Esophagus squamous epithelium (tissue), 5 donors: ENCODE measurements at regions not wholly inside any gene's neighbourhood (a gene's known extent, or its start where the extent isn't known, plus 50 kb on each side); places are given as distances from the start of the nearest gene placed in this dataset.

Source experiments
- DNase-seq: peaks from one replicate; lab custom pipeline; 2025; lab: John Stamatoyannopoulos, UW
- H3K27ac ChIP-seq, 4 donors: fragments of 200-600 bp; sonication (generic); one replicate each; pipeline ENCODE4 v1.5.1; 2016 to 2019; ENCODE audit warnings: mild to moderate bottlenecking in 1 of 4
- H3K27me3 ChIP-seq, 4 donors: fragments of 200-600 bp; sonication (generic); 1 replicate in 3 of 4; 2 replicates in 1 of 4; pipeline versions ENCODE4 v1.5.1 to v1.6.0; 2017 to 2021; ENCODE audit warnings: antibody characterized with exemption in 1 of 4
- H3K36me3 ChIP-seq, 3 donors: fragments of 200-600 bp; sonication (generic); one replicate each; pipeline ENCODE4 v1.5.1; 2016 to 2019
- H3K4me1 ChIP-seq, 3 donors: fragments of 200-600 bp; sonication (generic); one replicate each; pipeline ENCODE4 v1.5.1; 2017 to 2019
- H3K4me3 ChIP-seq, 4 donors: fragments of 200-600 bp; sonication (generic); 1 replicate in 3 of 4; 2 replicates in 1 of 4; pipeline ENCODE4 v1.5.1; 2016 to 2019; ENCODE audit warnings: mild to moderate bottlenecking in 2 of 4, moderate library complexity in 1 of 4
- H3K9me3 ChIP-seq, 3 donors: fragments of 200-600 bp; sonication (generic); one replicate each; pipeline ENCODE4 v1.5.1; 2016 to 2019
- POLR2A ChIP-seq, 4 donors: fragments of 450-650 bp; IDR thresholded peaks; one replicate each; pipeline ENCODE4 v1.6.1; 2017; ENCODE audit warnings: antibody characterized with exemption in 4 of 4, mild to moderate bottlenecking in 4 of 4, moderate library complexity in 3 of 4
- WGBS, 2 donors: methylation state at CpG; one replicate each; pipeline ENCODE4 v1.1.5; 2018; 5-methylcytosine and 5-hydroxymethylcytosine counted together
- intact Hi-C: fragments of 100-400 bp; cut with DNase I; formaldehyde crosslinking; loops from one replicate; pipeline ENCODE4 v1.15.0; 2022
- TF ChIP-seq, protein P1 (sequence below), 6 experiments: fragments of 450-650 bp in 4 of 6; fragments of 200-600 bp in 2 of 6; sonication (generic) in 2 of 6; IDR thresholded peaks; one replicate each; pipeline ENCODE4 v1.5.1; 2016 to 2019; ENCODE audit warnings: antibody characterized with exemption in 6 of 6, mild to moderate bottlenecking in 4 of 6, moderate library complexity in 4 of 6
- donor health status: DM: yes; HTN: yes; CAD: no.

DNA sequence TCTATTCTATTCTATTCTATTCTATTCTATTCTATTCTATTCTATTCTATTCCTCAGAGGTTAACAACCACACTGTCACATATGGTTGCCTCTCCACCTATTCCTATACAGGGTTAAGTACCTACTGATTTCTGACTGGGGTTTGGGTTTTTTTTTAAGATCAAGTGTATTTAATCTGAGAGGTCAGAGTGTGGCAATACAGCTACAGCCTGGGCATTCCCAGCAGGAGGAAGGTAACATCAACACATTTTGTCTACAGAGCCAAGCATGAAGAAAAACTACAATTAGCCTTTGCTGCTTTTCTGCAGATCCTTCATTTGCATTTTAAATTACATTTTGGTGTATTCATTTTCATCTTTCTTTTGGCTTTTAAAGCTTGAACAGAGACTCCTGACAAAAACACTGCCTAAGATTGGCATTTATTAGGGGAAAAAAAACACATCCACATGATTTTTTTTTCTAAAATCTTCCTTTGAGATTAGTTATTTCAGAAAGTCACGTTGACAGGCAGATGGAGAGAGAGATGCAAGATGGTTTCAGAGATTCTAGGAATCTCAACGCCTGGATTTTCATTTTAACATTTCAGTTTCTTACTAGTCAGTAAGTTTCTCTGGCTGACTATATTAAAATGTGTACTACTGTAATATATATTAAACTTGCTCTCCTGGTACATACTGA, 255.9 kb upstream of the TET2 start:
- Histone ChIP-seq H3K4me1 (no peaks in the 10 kb centered on the region), H3K27ac (no peak overlapping the region), H3K27me3 (no peaks in the 10 kb centered on the region), H3K4me3 (no peak overlapping the region), H3K9me3 (no peaks in the 10 kb centered on the region), H3K36me3 (no peaks in the 10 kb centered on the region)
- DNase-seq: no peak
- intact Hi-C loops: no loop called here
- TF ChIP-seq, protein P1, sequence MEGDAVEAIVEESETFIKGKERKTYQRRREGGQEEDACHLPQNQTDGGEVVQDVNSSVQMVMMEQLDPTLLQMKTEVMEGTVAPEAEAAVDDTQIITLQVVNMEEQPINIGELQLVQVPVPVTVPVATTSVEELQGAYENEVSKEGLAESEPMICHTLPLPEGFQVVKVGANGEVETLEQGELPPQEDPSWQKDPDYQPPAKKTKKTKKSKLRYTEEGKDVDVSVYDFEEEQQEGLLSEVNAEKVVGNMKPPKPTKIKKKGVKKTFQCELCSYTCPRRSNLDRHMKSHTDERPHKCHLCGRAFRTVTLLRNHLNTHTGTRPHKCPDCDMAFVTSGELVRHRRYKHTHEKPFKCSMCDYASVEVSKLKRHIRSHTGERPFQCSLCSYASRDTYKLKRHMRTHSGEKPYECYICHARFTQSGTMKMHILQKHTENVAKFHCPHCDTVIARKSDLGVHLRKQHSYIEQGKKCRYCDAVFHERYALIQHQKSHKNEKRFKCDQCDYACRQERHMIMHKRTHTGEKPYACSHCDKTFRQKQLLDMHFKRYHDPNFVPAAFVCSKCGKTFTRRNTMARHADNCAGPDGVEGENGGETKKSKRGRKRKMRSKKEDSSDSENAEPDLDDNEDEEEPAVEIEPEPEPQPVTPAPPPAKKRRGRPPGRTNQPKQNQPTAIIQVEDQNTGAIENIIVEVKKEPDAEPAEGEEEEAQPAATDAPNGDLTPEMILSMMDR (IDR thresholded peaks at IDR 0.05): no peak
- no peak for TF ChIP-seq POLR2A (IDR thresholded peaks at IDR 0.05)
- WGBS, 2 donors: 69 to 73% methylated on average over 2 of the region's 2 CpGs

DNA sequence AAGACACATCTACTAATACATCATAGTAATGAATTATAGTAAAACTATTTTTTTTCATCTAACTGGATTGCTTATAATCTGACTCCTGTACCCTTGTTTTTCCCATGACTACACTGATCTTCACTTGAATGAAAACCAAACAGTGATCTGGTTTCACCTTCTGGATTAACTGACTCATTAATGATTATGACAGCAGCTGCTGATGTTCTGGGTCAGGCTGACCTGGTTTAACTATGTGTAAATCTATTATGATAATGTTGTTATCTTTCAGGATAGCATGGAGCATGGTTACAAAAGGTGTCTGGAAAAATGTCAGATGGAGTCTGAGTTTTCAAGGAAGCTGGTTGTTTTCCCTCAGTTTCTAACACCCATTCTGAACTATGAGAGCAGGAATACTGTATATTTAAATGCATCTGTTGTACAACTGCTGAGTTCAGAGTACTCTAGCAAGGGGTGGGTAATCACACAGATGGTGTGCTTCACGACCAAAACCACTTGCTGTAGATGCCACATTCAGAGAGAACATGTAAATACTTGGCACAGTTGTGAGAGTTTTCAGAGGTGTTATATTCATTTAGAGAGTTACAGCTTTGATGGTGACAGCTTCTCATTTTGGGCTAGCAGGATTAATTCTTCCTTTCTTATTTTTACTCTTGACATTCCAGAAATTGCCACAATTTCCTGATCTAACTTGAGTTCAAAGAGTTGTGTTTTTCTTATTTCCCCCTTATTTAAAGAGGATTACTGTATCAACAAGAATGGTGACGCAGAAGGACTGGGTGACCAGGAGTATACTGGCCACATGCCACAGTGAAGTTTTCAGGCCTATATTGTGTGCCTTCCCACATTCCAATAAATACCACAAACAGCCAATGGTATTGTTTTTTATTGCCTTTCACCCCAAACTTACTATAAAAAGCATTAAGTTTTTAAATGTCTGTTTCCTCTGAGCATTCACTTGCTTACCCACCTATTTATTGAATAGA, 249.7 kb upstream of the TET2 start:
- intact Hi-C loops: no loop called here
- Histone ChIP-seq H3K36me3 (no peaks in the 10 kb centered on the region), H3K4me1 (peaks cover 0 to 26% (median 0%) of the 10 kb centered on the region in 3 donors), H3K27ac (peak overlapping the region in 1 of 4 donors; percentile 13), H3K27me3 (no peaks in the 10 kb centered on the region), H3K9me3 (peaks cover 0 to 7% (median 3%) of the 10 kb centered on the region in 3 donors), H3K4me3 (no peak overlapping the region)
- no peak for DNase-seq
- WGBS, 2 donors: 46 to 56% methylated on average over 2 of the region's 2 CpGs
- TF ChIP-seq, protein P1 (IDR thresholded peaks at IDR 0.05): no peak
- TF ChIP-seq POLR2A (IDR thresholded peaks at IDR 0.05): no peak

DNA sequence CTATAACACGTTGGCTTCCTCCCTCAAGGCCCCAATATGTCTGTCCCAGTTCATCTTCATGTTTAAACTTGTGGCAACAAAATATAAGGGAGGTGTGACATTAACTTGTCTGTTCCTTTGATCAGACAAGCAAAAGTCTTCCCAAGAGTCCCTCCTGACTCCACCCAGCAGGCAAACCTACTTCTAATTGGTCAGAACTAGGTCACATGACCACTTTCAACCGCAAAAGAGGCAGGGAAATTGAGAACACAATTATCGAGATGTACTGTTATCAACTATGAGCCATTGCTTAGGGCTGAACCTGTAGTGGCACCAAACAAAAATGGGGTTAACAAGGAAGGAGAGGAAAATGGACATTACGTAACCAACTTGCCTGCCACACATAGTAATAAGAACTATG, 246.8 kb upstream of the TET2 start:
- intact Hi-C loops: no loop called here

DNA sequence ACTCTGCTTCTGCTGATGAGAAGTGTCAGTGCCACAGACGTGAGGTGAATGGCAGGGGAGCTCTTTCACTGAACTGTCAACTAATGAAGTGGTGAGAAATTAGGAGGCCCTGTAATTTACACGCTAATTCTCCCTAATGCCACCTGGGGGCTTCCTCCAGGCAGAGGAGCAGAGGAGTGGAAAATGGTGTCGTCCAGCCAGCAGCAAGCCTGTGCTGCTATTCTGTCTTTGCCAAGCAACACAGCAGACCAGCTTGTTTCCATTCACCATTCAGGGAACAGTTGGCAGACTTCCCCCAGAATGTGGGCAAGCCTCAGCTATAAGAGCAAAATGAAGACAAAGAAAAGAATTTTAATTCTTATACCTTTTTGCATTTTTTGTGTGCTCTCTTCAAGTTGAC, 245.2 kb upstream of the TET2 start:
- Histone ChIP-seq H3K9me3 (peaks cover 0 to 7% (median 3%) of the 10 kb centered on the region in 3 donors), H3K4me1 (peaks cover 0 to 22% (median 0%) of the 10 kb centered on the region in 3 donors), H3K4me3 (no peak overlapping the region), H3K27ac (no peak overlapping the region), H3K36me3 (no peaks in the 10 kb centered on the region), H3K27me3 (no peaks in the 10 kb centered on the region)
- intact Hi-C loops: no loop called here
- 4 to 28% methylated on average over 3 of the region's 3 CpGs for WGBS, 2 donors
- TF ChIP-seq, protein P1 (IDR thresholded peaks at IDR 0.05): no peak
- TF ChIP-seq POLR2A (IDR thresholded peaks at IDR 0.05): no peak
- no peak for DNase-seq

More for the DNA sequence above, 246.8 kb upstream of the TET2 start:
- H3K27ac ChIP-seq: no peak overlapping the region
- peaks cover 0 to 28% (median 0%) of the 10 kb centered on the region in 3 donors for H3K4me1 ChIP-seq
- 85 to 89% methylated on average over 4 of the region's 4 CpGs for WGBS, 2 donors
- peaks cover 0 to 7% (median 3%) of the 10 kb centered on the region in 3 donors for H3K9me3 ChIP-seq
- no peaks in the 10 kb centered on the region for H3K27me3 ChIP-seq
- TF ChIP-seq, protein P1 (IDR thresholded peaks at IDR 0.05): no peak
- TF ChIP-seq POLR2A (IDR thresholded peaks at IDR 0.05): no peak
- H3K4me3 ChIP-seq: no peak overlapping the region
- H3K36me3 ChIP-seq: no peaks in the 10 kb centered on the region
- no peak for DNase-seq
